ENCODE measurements at regions not wholly inside any gene's neighbourhood (a gene's known extent, or its start where the extent isn't known, plus 50 kb on each side); places are given as distances from the start of the nearest gene placed in this dataset.
A peak's percentile ranks its signal among the peaks of the same experiment; 100 is the strongest.

DNA sequence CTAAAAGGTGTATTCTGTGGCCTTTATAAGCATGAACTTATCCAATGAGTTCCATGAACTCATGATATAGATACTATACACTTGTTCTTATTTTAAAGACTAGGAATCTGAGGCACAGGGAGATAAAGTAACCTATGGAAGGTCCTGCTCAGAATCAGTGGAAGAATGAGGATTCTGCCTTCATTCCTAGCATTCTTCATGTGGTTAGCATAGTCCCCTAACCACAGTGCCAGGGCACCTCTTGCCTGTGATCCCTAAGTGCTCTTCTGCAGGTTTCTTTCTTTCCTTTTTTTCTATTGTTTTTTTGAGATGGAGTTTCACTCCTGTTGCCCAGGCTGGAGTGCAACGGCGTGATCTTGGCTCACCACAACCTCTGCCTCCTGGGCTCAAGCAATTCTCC, 174.1 kb downstream of the C9orf152 start:
- Histone ChIP-seq H3K9me3 (no peaks in the 10 kb centered on the region), H3K36me3 (no peaks in the 10 kb centered on the region), H3K27me3 (no peaks in the 10 kb centered on the region), H3K4me3 (no peak overlapping the region), H3K4me1 (no peaks in the 10 kb centered on the region), H3K27ac (no peak overlapping the region)
- intact Hi-C loops (cut with DNase I; ENCODE audit: low total_unique reads): no loop called here
- TF ChIP-seq CTCF (IDR thresholded peaks at IDR 0.05): no peak
- no peak for TF ChIP-seq POLR2AphosphoS5 (IDR thresholded peaks at IDR 0.05)
- TF ChIP-seq POLR2A (IDR thresholded peaks at IDR 0.05): no peak
- DNase-seq (ENCODE audit: low spot score in 2 of 2): no peak

DNA sequence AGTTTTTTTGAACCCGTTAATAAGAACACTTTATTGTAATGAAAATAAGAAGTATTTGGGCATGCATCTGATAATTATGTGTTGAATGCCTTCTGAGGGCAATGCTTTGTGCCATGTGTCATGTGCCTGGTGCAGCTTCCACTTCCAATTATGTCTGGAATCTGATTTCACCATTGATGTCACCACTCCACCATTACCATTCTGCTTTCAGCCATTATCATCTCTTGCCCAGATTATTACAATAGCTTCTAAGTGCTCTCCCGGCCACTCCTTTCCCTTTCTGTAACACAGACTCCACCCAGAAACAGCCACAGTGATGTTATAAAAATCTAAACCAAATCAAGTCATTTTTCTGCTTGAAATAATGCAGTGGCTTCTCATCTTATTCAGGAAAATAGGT, 171.7 kb downstream of the C9orf152 start:
- DNase-seq (ENCODE audit: low spot score in 2 of 2): no peak
- Histone ChIP-seq H3K4me3 (no peak overlapping the region), H3K27ac (no peak overlapping the region), H3K9me3 (no peaks in the 10 kb centered on the region), H3K27me3 (no peaks in the 10 kb centered on the region), H3K36me3 (no peaks in the 10 kb centered on the region), H3K4me1 (no peaks in the 10 kb centered on the region)
- TF ChIP-seq POLR2A (IDR thresholded peaks at IDR 0.05) (no peak), POLR2AphosphoS5 (IDR thresholded peaks at IDR 0.05) (no peak), CTCF (IDR thresholded peaks at IDR 0.05) (no peak)
- intact Hi-C loops (cut with DNase I; ENCODE audit: low total_unique reads): no loop called here

GRCh38 chr9:110040788-110041187, 167.2 kb downstream of the C9orf152 start:
- Histone ChIP-seq H3K36me3 (no peaks in the 10 kb centered on the region), H3K4me1 (no peaks in the 10 kb centered on the region), H3K4me3 (no peak overlapping the region), H3K9me3 (no peaks in the 10 kb centered on the region), H3K27me3 (no peaks in the 10 kb centered on the region), H3K27ac (peak overlapping the region in 1 of 2 donors; percentile 68)
- no peak for TF ChIP-seq POLR2AphosphoS5 (IDR thresholded peaks at IDR 0.05)
- TF ChIP-seq CTCF (IDR thresholded peaks at IDR 0.05): no peak
- TF ChIP-seq POLR2A (IDR thresholded peaks at IDR 0.05): no peak
- intact Hi-C loops (cut with DNase I; ENCODE audit: low total_unique reads): no loop called here
- no peak for DNase-seq (ENCODE audit: low spot score in 2 of 2)

GRCh38 chr9:110041452-110041851, 166.5 kb downstream of the C9orf152 start:
- no peaks in the 10 kb centered on the region for H3K4me1 ChIP-seq
- H3K4me3 ChIP-seq: no peak overlapping the region
- no peaks in the 10 kb centered on the region for H3K36me3 ChIP-seq
- TF ChIP-seq CTCF (IDR thresholded peaks at IDR 0.05) (no peak), POLR2A (IDR thresholded peaks at IDR 0.05) (no peak), POLR2AphosphoS5 (IDR thresholded peaks at IDR 0.05) (no peak)
- H3K27me3 ChIP-seq: no peaks in the 10 kb centered on the region
- peak overlapping the region; percentile 33 to 68 for H3K27ac ChIP-seq
- intact Hi-C loops (cut with DNase I; ENCODE audit: low total_unique reads): no loop called here
- DNase-seq (ENCODE audit: low spot score in 2 of 2): no peak
- no peaks in the 10 kb centered on the region for H3K9me3 ChIP-seq

- intact Hi-C loops (cut with DNase I; ENCODE audit: low total_unique reads): no loop called here
- TF ChIP-seq POLR2AphosphoS5 (IDR thresholded peaks at IDR 0.05) (no peak), POLR2A (IDR thresholded peaks at IDR 0.05) (no peak), CTCF (IDR thresholded peaks at IDR 0.05) (no peak)
- no peak for DNase-seq (ENCODE audit: low spot score in 2 of 2)
- H3K27me3 ChIP-seq: no peaks in the 10 kb centered on the region
- peak overlapping the region in 1 of 2 donors; percentile 87 for H3K27ac ChIP-seq
- no peaks in the 10 kb centered on the region for H3K9me3 ChIP-seq
- peak overlapping the region; percentile 67 to 83 (median 71) for H3K4me3 ChIP-seq
- no peaks in the 10 kb centered on the region for H3K36me3 ChIP-seq
- no peaks in the 10 kb centered on the region for H3K4me1 ChIP-seq
These were observed 160.6 kb downstream of the C9orf152 start for GRCh38 chr9:110047232-110047954.
